WTC11 (cell line): ENCODE measurements at regions not wholly inside any gene's neighbourhood (a gene's known extent, or its start where the extent isn't known, plus 50 kb on each side); places are given as distances from the start of the nearest gene placed in this dataset.

Experiments
- ATAC-seq: fragments of 200-7000 bp; cut with Tn5 transposase; 2 replicates; pipeline ENCODE4 v1.10.0; 2021; ENCODE audit warnings: mild to moderate bottlenecking, moderate library complexity
- CTCF ChIA-PET: fragments of 300-600 bp; sonication (Branson Sonifier 250); formaldehyde crosslinking; loops from one replicate; lab custom pipeline; 2021; ENCODE audit warnings: antibody characterized with exemption; lab: Charles Lee
- POLR2A ChIA-PET: fragments of 350-600 bp; sonication (Branson Sonifier 250); formaldehyde crosslinking; loops from one replicate; lab custom pipeline; 2021; ENCODE audit warnings: antibody characterized with exemption; lab: Charles Lee
- DNase-seq: peaks from one replicate; pipeline ENCODE4 v3.0.0; 2021; ENCODE audit warnings: low spot score
- H3K27ac Mint-ChIP-seq: 2 replicates; pipeline ENCODE4 v1.8.0; 2021; ENCODE audit warnings: mixed read lengths
- H3K27me3 Mint-ChIP-seq: 2 replicates; pipeline ENCODE4 v1.8.0; 2021; ENCODE audit warnings: low read depth, mild to moderate bottlenecking, moderate library complexity, mixed read lengths
- H3K36me3 Mint-ChIP-seq: 2 replicates; pipeline ENCODE4 v1.8.0; 2021; ENCODE audit warnings: mixed read lengths
- H3K4me1 Mint-ChIP-seq: 2 replicates; pipeline ENCODE4 v1.8.0; 2022; ENCODE audit warnings: mixed read lengths
- H3K4me3 Mint-ChIP-seq: 2 replicates; pipeline ENCODE4 v1.8.0; 2021; ENCODE audit warnings: mild to moderate bottlenecking, moderate library complexity, mixed read lengths
- H3K9me3 Mint-ChIP-seq: 2 replicates; pipeline ENCODE4 v1.8.0; 2021; ENCODE audit warnings: mixed read lengths
- AFF4 ChIP-seq: sonication (generic); formaldehyde crosslinking; IDR thresholded peaks from 2 replicates; pipeline ENCODE4 v1.8.1; 2023; ENCODE audit warnings: mild to moderate bottlenecking, missing genetic modification reagents, borderline replicate concordance
- CDX4 ChIP-seq: fragments of 250-450 bp; sonication (Bioruptor Pico); IDR thresholded peaks from 2 replicates; pipeline ENCODE4 v1.9.0; 2021; ENCODE audit warnings: moderate library complexity, mild to moderate bottlenecking, inconsistent platforms, borderline replicate concordance
- E2F1 ChIP-seq: sonication (generic); formaldehyde crosslinking; IDR thresholded peaks from 2 replicates; pipeline ENCODE4 v1.8.0; 2022; ENCODE audit warnings: mild to moderate bottlenecking, missing genetic modification reagents
- E2F4 ChIP-seq: sonication (generic); formaldehyde crosslinking; IDR thresholded peaks from 2 replicates; pipeline ENCODE4 v1.8.1; 2022; ENCODE audit warnings: low read depth, mild to moderate bottlenecking, moderate library complexity, missing genetic modification reagents, borderline replicate concordance
- ETV6 ChIP-seq: sonication (generic); formaldehyde crosslinking; IDR thresholded peaks from 2 replicates; pipeline ENCODE4 v1.8.1; 2022; ENCODE audit warnings: mild to moderate bottlenecking, missing genetic modification reagents
- NFATC4 ChIP-seq: fragments of 250-450 bp; sonication (Bioruptor Pico); IDR thresholded peaks from 2 replicates; pipeline ENCODE4 v1.9.0; 2021; ENCODE audit warnings: mild to moderate bottlenecking
- NFYB ChIP-seq: sonication (generic); formaldehyde crosslinking; conservative IDR thresholded peaks from 2 replicates; pipeline ENCODE4 v1.8.0; 2022; ENCODE audit warnings: low read depth, missing genetic modification reagents
- STAT6 ChIP-seq: sonication (generic); formaldehyde crosslinking; conservative IDR thresholded peaks from 2 replicates; pipeline ENCODE4 v1.8.1; 2023; ENCODE audit warnings: mild to moderate bottlenecking, low read depth, missing genetic modification reagents, moderate library complexity
- ZBTB21 ChIP-seq: sonication (generic); formaldehyde crosslinking; IDR thresholded peaks from 2 replicates; pipeline ENCODE4 v1.8.1; 2023; ENCODE audit warnings: mild to moderate bottlenecking, missing genetic modification reagents, borderline replicate concordance
- ZNF263 ChIP-seq: sonication (generic); formaldehyde crosslinking; IDR thresholded peaks from 2 replicates; pipeline ENCODE4 v1.8.1; 2022; ENCODE audit warnings: low read depth, mild to moderate bottlenecking, moderate library complexity, missing genetic modification reagents
- ZNF281 ChIP-seq: sonication (generic); formaldehyde crosslinking; IDR thresholded peaks from 2 replicates; pipeline ENCODE4 v1.8.0; 2023; ENCODE audit warnings: mild to moderate bottlenecking, missing genetic modification reagents
- ZNF416 ChIP-seq: fragments of 250-450 bp; sonication (Bioruptor Pico); IDR thresholded peaks from 2 replicates; pipeline ENCODE4 v1.9.0; 2021; ENCODE audit warnings: mild to moderate bottlenecking, inconsistent platforms
- ZNF423 ChIP-seq: fragments of 250-450 bp; sonication (Bioruptor Pico); IDR thresholded peaks from 2 replicates; pipeline ENCODE4 v2.1.2; 2022; ENCODE audit warnings: mild to moderate bottlenecking, moderate library complexity
- ZNF425 ChIP-seq: fragments of 250-450 bp; sonication (Bioruptor Pico); conservative IDR thresholded peaks from 2 replicates; pipeline ENCODE4 v1.9.0; 2021; ENCODE audit warnings: mild to moderate bottlenecking

- H3K9me3 Mint-ChIP-seq, result peaks cover 30% of the 10 kb centered on the region
- H3K4me1 Mint-ChIP-seq, result peaks cover 26% of the 10 kb centered on the region
- TF ChIP-seq ETV6 (CRISPR knock-in tag) (no peak), ZBTB21 (no peak), AFF4 (CRISPR knock-in tag) (no peak), ZNF416 (CRISPR knock-in tag) (no peak), ZNF425 (CRISPR knock-in tag) (no peak), ZNF281 (CRISPR knock-in tag) (no peak), ZNF423 (no peak), CDX4 (CRISPR knock-in tag) (no peak), E2F1 (CRISPR knock-in tag) (no peak), E2F4 (CRISPR knock-in tag) (no peak), NFYB (CRISPR knock-in tag) (no peak)
- ChIA-PET CTCF (no interaction called here), POLR2A (no interaction called here)
- no peak for ATAC-seq
- peaks cover 8% of the 10 kb centered on the region for H3K36me3 Mint-ChIP-seq
- peaks cover 67% of the 10 kb centered on the region for H3K27me3 Mint-ChIP-seq
- no peak overlapping the region for H3K4me3 Mint-ChIP-seq
- DNase-seq, result no peak
- H3K27ac Mint-ChIP-seq, result no peak overlapping the region
Measured at GRCh38 chr12:5223881-5224280, 180.2 kb downstream of the KCNA5 start.

- Mint-ChIP-seq H3K27ac (no peak overlapping the region), H3K4me3 (no peak overlapping the region), H3K4me1 (peaks cover 12% of the 10 kb centered on the region), H3K9me3 (peaks cover 40% of the 10 kb centered on the region), H3K36me3 (peaks cover 15% of the 10 kb centered on the region), H3K27me3 (peaks cover 57% of the 10 kb centered on the region)
- ATAC-seq (no peak), DNase-seq (no peak)
- ChIA-PET POLR2A (no interaction called here), CTCF (no interaction called here)
- TF ChIP-seq STAT6 (CRISPR knock-in tag), result no peak
- TF ChIP-seq ZNF425 (CRISPR knock-in tag), result no peak
- no peak for TF ChIP-seq ZBTB21
- no peak for TF ChIP-seq NFATC4 (CRISPR knock-in tag)
- no peak for TF ChIP-seq ZNF263
Measured at GRCh38 chr12:5226581-5226980, 182.9 kb downstream of the KCNA5 start.
